ENCODE measurements at regions not wholly inside any gene's neighbourhood (a gene's known extent, or its start where the extent isn't known, plus 50 kb on each side); places are given as distances from the start of the nearest gene placed in this dataset.
"Not testable (repeated sequence)": the region's sequence is repeated elsewhere in the genome, so short reads cannot be mapped to it uniquely, and the experiment has no call there.

DNA sequence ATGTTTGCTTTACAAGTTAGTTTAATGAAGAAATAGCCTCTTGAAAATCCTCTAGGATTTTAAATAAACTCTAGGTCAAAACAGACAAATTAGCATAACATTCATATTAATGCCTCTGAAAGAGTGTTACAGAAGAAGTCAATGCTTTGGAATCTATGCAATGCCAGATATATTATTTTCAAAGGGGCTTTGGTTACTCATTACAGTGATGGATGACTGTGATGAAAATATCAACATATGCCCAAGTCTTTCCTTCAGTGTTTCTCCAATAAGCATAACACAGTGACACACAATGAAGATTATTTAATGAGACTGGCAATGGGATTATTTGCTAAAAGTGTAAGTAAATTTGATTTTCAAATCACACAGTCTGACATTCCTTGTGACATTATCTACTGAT lies 1247.2 kb downstream of the ROBO2 start:
- Mint-ChIP-seq H3K27me3 (ENCODE audit: low read depth) (no peaks in the 10 kb centered on the region), H3K4me1 (ENCODE audit: low read depth) (no peaks in the 10 kb centered on the region), H3K27ac (no peak overlapping the region), H3K9me3 (peaks cover 6 to 11% of the 10 kb centered on the region in 2 donors), H3K4me3 (no peak overlapping the region), H3K36me3 (ENCODE audit: insufficient read depth in 2 of 2) (no peaks in the 10 kb centered on the region)
- ATAC-seq (replicated peaks in 1 of 2) (no peak), DNase-seq (no peak)

DNA sequence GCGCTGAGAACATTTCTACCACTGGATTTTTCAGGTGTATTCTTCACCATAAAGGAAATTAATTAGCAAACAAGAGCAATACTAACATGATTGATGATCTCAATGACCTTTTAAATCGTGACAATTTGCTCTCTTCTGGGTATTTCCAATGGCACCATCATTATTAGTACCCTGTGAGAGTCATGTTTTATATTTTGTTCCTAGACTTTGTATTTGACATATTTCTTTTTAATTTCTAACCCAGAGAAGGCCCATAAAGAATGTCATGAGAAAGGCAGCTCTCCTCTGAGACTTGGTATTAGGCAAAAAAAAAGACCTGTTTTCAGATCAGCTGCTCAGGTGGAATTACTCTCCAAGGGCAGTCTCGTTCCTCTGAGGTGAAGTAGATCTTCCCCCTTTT lies 1253.4 kb downstream of the ROBO2 start:
- Mint-ChIP-seq H3K36me3 (ENCODE audit: insufficient read depth in 2 of 2) (no peaks in the 10 kb centered on the region), H3K9me3 (peaks cover 7 to 12% of the 10 kb centered on the region in 2 donors), H3K4me3 (no peak overlapping the region), H3K27ac (no peak overlapping the region), H3K4me1 (ENCODE audit: low read depth) (no peaks in the 10 kb centered on the region), H3K27me3 (ENCODE audit: low read depth) (no peaks in the 10 kb centered on the region)
- no peak for ATAC-seq (replicated peaks in 1 of 2)
- DNase-seq, result no peak

DNA sequence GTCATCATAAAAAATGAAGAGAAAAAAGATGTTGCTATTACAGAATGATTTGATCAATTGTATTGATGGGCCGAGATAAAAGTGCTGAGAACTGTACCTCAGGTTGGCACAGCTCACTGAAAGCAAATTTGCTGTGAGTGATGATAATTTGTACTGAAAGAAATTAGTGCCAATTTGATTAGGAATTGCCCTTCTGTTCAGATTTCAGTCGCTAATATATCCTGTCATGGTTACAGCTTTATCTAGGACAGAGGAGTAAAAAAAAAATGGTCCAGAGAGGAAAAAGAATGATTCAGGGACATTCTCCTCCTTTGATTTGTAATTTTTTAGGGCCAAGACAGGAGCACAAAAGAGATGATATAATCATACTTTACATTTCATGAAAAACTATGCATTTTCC lies 1264.2 kb downstream of the ROBO2 start:
- H3K27ac Mint-ChIP-seq, result no peak overlapping the region
- H3K4me3 Mint-ChIP-seq, result no peak overlapping the region
- H3K4me1 Mint-ChIP-seq (ENCODE audit: low read depth), result no peaks in the 10 kb centered on the region
- H3K36me3 Mint-ChIP-seq (ENCODE audit: insufficient read depth in 2 of 2), result no peaks in the 10 kb centered on the region
- H3K9me3 Mint-ChIP-seq, result peaks cover 4 to 7% of the 10 kb centered on the region in 2 donors
- H3K27me3 Mint-ChIP-seq (ENCODE audit: low read depth), result no peaks in the 10 kb centered on the region
- DNase-seq (no peak), ATAC-seq (replicated peaks in 1 of 2) (no peak)

DNA sequence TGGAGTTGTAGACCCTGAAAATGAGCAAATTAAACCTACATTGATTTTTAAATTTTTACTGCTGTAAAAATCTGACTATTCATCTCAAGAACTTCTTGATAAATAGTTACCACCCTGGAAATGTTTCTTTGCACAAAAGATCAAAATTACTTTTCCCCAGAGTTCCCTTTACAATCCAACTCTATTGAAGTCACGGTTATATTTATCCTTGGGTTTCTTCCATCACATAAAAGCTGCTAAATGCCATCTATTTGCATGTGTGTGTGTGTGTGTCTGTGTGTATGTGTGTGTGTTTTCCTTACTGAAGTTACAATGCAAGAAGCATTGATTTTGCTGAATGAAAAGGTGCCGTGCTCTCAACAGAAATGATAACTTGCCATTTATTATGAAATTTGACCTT lies 1273.0 kb downstream of the ROBO2 start:
- Mint-ChIP-seq H3K27ac (no peak overlapping the region), H3K9me3 (peaks cover 0 to 14% of the 10 kb centered on the region in 2 donors), H3K4me1 (ENCODE audit: low read depth) (no peaks in the 10 kb centered on the region), H3K27me3 (ENCODE audit: low read depth) (no peaks in the 10 kb centered on the region), H3K36me3 (ENCODE audit: insufficient read depth in 2 of 2) (peaks cover 0 to 2% of the 10 kb centered on the region in 2 donors), H3K4me3 (no peak overlapping the region)
- DNase-seq (no peak), ATAC-seq (replicated peaks in 1 of 2) (no peak)

DNA sequence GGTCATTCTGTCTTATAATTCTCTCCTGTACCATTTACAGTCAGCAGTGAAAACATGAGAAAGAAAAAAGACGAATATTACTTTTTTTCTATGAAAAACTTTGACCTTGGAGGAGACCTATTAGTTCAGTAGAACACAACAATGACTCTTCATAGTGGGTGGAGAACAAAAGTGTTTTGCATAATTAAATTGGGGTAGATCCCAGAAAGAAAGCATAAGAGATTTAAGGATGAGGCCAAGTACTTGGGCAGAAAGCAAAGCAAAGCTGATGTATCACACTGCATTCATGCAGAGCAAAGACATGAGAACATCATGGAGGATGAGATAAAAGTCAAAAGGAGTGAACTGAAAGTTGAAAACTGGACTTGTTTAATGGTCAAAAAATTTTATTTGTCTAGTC lies 1273.4 kb downstream of the ROBO2 start:
- Mint-ChIP-seq H3K4me3 (no peak overlapping the region), H3K27me3 (ENCODE audit: low read depth) (no peaks in the 10 kb centered on the region), H3K4me1 (ENCODE audit: low read depth) (no peaks in the 10 kb centered on the region), H3K9me3 (peaks cover 0 to 14% of the 10 kb centered on the region in 2 donors), H3K36me3 (ENCODE audit: insufficient read depth in 2 of 2) (peaks cover 0 to 2% of the 10 kb centered on the region in 2 donors), H3K27ac (no peak overlapping the region)
- ATAC-seq (replicated peaks in 1 of 2) (no peak), DNase-seq (no peak)

DNA sequence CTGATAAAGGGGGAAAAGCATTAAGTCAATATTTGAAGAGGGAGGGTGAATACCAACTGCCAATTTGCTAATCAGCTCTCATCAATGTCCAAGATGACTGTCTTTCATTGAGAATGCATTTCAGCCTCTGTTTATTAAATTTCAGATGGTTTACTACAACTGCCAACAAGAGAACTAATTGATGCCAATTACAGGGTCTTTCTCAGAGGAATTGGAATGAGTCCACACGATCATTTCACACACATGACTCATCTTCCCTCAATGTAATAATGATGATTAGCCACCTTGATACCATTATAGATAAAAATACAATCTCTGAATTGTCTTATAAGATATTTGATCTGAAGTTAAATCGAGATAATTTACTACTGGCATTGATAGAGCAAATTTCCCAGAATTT lies 1274.4 kb downstream of the ROBO2 start:
- no peak for DNase-seq
- H3K27ac Mint-ChIP-seq, result no peak overlapping the region
- no peaks in the 10 kb centered on the region for H3K27me3 Mint-ChIP-seq (ENCODE audit: low read depth)
- peaks cover 0 to 17% of the 10 kb centered on the region in 2 donors for H3K9me3 Mint-ChIP-seq
- ATAC-seq (replicated peaks in 1 of 2), result no peak
- no peaks in the 10 kb centered on the region for H3K4me1 Mint-ChIP-seq (ENCODE audit: low read depth)
- peaks cover 0 to 2% of the 10 kb centered on the region in 2 donors for H3K36me3 Mint-ChIP-seq (ENCODE audit: insufficient read depth in 2 of 2)
- no peak overlapping the region for H3K4me3 Mint-ChIP-seq

DNA sequence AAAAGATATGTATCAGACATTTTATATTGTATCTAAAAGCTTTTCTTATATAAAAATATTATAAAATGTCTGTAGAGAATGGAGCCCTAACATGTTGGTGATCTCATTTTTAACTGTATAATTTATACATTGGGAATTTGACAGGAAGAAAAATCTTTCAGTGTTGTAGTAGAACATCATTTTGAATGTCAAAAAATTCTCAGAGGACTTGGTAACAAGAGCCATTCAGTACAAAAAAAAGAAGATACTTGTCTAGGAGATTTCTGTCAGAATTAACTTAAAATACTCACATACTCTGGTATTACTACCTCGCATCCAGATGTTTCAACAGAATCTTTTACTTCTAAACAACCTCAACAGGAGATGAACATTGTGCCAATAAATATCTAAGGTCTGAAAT lies 1277.9 kb downstream of the ROBO2 start:
- Mint-ChIP-seq H3K27ac (no peak overlapping the region), H3K4me3 (no peak overlapping the region)

DNA sequence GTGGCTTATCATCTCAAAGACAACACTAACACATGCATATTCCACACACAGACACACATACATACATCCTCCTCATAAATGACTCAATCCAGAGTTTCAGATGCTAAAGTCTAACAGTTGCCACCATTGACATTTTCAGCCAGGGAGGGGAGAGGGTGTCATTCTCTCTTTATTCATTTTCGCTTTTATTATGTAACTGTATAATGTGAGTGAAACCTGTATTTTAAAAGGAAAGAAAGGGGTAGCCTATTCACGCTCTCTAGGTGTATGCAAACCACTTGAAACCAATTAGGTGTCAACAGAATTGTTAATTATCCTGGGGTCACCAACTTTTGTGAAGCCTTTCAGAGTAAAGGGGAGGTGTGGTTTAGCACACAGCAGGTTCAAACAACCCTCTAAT lies 1282.9 kb downstream of the ROBO2 start:
- DNase-seq, result no peak
- peaks cover 0 to 2% of the 10 kb centered on the region in 2 donors for H3K36me3 Mint-ChIP-seq (ENCODE audit: insufficient read depth in 2 of 2)
- no peaks in the 10 kb centered on the region for H3K27me3 Mint-ChIP-seq (ENCODE audit: low read depth)
- no peak for ATAC-seq (replicated peaks in 1 of 2)
- no peaks in the 10 kb centered on the region for H3K4me1 Mint-ChIP-seq (ENCODE audit: low read depth)
- H3K9me3 Mint-ChIP-seq, result peaks cover 3 to 21% of the 10 kb centered on the region in 2 donors
- H3K27ac Mint-ChIP-seq, result no peak overlapping the region
- no peak overlapping the region for H3K4me3 Mint-ChIP-seq

More for the DNA sequence above, 1277.9 kb downstream of the ROBO2 start:
- DNase-seq (no peak), ATAC-seq (replicated peaks in 1 of 2) (no peak)
- peaks cover 0 to 10% of the 10 kb centered on the region in 2 donors for H3K9me3 Mint-ChIP-seq
- no peaks in the 10 kb centered on the region for H3K4me1 Mint-ChIP-seq (ENCODE audit: low read depth)
- H3K27me3 Mint-ChIP-seq (ENCODE audit: low read depth), result no peaks in the 10 kb centered on the region
- H3K36me3 Mint-ChIP-seq (ENCODE audit: insufficient read depth in 2 of 2), result peaks cover 0 to 2% of the 10 kb centered on the region in 2 donors

DNA sequence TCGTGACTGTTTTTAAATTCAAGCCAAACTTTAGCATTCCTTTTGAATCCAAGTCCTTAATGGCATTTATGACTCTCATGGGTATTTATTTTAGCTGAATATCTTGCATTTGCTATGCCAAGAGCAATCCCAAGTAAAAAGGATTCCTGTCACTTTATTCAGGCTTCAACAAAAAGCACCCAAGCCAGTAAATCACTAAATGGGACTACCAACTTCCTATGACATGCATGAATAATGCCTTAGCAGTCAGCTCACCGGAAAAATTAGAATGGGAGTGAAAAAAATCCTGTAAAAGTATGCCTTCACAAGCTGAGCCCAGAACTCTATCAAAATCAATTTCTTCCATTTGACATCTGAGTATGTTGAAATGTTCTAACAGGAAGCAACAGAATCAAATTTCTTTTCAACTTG lies 1297.9 kb downstream of the ROBO2 start:
- H3K27ac Mint-ChIP-seq, result no peak overlapping the region
- no peaks in the 10 kb centered on the region for H3K36me3 Mint-ChIP-seq (ENCODE audit: insufficient read depth in 2 of 2)

DNA sequence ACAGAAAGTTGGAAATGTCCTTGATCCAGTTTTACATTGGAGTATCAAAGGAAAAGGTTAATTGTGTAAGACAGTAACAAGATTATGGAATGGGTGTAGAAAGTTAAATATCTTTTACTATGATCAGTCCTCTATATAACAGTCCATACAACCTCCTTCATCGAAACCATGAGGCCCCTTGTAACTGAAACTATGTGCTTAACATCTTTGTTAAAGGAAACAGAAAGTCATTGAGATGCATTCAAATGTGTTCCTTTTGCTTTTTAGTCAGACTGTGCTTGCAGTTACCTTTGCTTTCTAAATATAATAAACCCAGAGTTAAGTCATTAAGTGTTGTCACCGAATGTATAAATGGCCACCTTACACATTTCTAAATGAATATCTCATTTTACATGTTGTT lies 1298.5 kb downstream of the ROBO2 start:
- DNase-seq, result no peak
- Mint-ChIP-seq H3K27ac (no peak overlapping the region), H3K36me3 (ENCODE audit: insufficient read depth in 2 of 2) (no peaks in the 10 kb centered on the region), H3K4me1 (ENCODE audit: low read depth) (no peaks in the 10 kb centered on the region), H3K27me3 (ENCODE audit: low read depth) (no peaks in the 10 kb centered on the region), H3K4me3 (no peak overlapping the region), H3K9me3 (peaks cover 6 to 7% of the 10 kb centered on the region in 2 donors)
- no peak for ATAC-seq (replicated peaks in 1 of 2)

More for the DNA sequence above, 1297.9 kb downstream of the ROBO2 start:
- DNase-seq, result no peak
- Mint-ChIP-seq H3K4me3 (no peak overlapping the region), H3K4me1 (ENCODE audit: low read depth) (no peaks in the 10 kb centered on the region), H3K27me3 (ENCODE audit: low read depth) (no peaks in the 10 kb centered on the region), H3K9me3 (peaks cover 6 to 7% of the 10 kb centered on the region in 2 donors)
- ATAC-seq (replicated peaks in 1 of 2), result no peak

DNA sequence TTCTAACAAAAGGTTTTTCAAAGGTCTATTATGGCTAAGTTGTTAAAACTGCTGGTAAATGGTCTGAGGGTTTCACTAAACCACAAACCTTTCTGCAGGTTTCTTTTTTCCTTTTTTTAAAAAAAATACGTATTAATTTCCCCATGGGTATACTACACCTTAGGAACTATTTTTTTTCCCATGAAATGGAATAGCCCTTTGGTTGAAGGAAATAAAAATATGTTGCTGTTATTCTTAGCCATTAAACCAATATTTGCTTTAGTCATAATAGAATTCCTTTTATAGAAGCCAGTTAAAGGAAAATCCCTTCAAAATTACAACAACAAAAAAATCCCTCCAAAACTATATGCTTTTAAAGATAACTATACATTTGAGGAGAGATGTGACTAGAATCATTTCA lies 1303.3 kb downstream of the ROBO2 start:
- Mint-ChIP-seq H3K4me3 (no peak overlapping the region), H3K27me3 (ENCODE audit: low read depth) (no peaks in the 10 kb centered on the region), H3K9me3 (peaks cover 3 to 8% of the 10 kb centered on the region in 2 donors), H3K27ac (no peak overlapping the region), H3K36me3 (ENCODE audit: insufficient read depth in 2 of 2) (peaks cover 0 to 3% of the 10 kb centered on the region in 2 donors), H3K4me1 (ENCODE audit: low read depth) (no peaks in the 10 kb centered on the region)
- no peak for ATAC-seq (replicated peaks in 1 of 2)
- no peak for DNase-seq

DNA sequence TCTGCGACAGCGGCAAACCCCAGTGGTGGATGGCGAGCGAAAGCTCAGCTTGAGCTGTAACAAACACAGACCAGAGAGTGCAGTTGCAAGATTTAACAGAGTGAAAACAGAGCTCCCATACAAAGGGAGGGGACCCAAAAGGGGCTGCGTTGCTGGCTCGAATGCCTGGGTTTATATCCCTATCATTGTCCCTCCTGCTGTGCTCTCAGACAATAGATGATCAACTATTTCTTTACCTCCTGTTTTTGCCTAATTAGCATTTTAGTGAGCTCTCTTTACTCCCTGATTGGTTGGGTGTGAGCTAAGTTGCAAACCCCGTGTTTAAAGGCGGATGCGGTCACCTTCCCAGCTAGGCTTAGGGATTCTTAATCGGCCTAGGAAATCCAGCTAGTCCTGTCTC lies 1304.4 kb downstream of the ROBO2 start:
- H3K4me1 Mint-ChIP-seq (ENCODE audit: low read depth); H3K36me3 Mint-ChIP-seq (ENCODE audit: insufficient read depth in 2 of 2); DNase-seq; H3K9me3 Mint-ChIP-seq; H3K27ac Mint-ChIP-seq; H3K4me3 Mint-ChIP-seq; ATAC-seq (replicated peaks in 1 of 2); H3K27me3 Mint-ChIP-seq (ENCODE audit: low read depth): not testable (repeated sequence)

DNA sequence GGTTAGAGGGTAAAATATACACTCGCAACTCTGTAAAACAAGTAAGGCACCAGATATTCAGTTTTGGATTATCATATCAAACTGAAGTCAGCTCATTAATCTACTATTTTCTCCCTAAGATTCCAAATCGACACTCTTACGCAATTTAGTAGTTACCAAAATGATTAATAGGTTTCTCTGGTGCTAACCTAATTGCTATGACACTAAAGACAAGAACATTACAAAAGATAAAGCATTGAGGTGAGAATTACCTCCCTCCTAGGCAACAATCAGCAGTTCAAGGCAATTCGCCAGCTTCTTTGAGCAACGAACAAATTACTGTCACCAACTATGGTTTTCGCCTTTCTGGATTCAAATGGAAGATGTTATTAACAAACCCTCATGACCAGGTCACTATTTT lies 1305.0 kb downstream of the ROBO2 start:
- peaks cover 0 to 3% of the 10 kb centered on the region in 2 donors for H3K36me3 Mint-ChIP-seq (ENCODE audit: insufficient read depth in 2 of 2)
- H3K27ac Mint-ChIP-seq, result no peak overlapping the region
- H3K9me3 Mint-ChIP-seq, result peaks cover 7 to 8% of the 10 kb centered on the region in 2 donors
- no peaks in the 10 kb centered on the region for H3K27me3 Mint-ChIP-seq (ENCODE audit: low read depth)
- H3K4me1 Mint-ChIP-seq (ENCODE audit: low read depth), result no peaks in the 10 kb centered on the region
- DNase-seq (no peak), ATAC-seq (replicated peaks in 1 of 2) (no peak)
- H3K4me3 Mint-ChIP-seq, result no peak overlapping the region

DNA sequence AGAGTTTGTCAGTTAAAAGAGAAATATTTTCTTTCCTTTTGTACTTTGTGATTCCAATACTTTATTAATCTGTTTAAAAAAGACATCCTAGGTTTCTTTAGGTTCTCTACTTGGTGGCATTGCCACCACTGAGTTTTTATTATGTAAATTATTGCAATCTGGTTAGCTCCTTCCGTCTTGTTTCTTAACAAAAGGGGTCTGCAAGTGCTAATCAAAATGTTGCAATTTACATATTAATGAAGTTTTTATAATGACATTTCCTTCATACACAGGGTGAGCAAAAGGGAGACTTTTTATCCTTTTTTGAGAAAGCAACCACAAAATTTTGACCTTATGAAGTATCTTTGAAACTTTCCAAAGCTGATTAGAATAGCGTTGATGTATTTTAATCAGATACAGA lies 1307.3 kb downstream of the ROBO2 start:
- Mint-ChIP-seq H3K27ac (no peak overlapping the region), H3K9me3 (peaks cover 5 to 12% of the 10 kb centered on the region in 2 donors), H3K4me3 (no peak overlapping the region), H3K27me3 (ENCODE audit: low read depth) (no peaks in the 10 kb centered on the region), H3K36me3 (ENCODE audit: insufficient read depth in 2 of 2) (peaks cover 0 to 3% of the 10 kb centered on the region in 2 donors), H3K4me1 (ENCODE audit: low read depth) (no peaks in the 10 kb centered on the region)
- no peak for DNase-seq
- ATAC-seq (replicated peaks in 1 of 2), result no peak
